KOPT-K1 (cell line): ENCODE measurements at regions not wholly inside any gene's neighbourhood (a gene's known extent, or its start where the extent isn't known, plus 50 kb on each side); places are given as distances from the start of the nearest gene placed in this dataset.
"Not testable (repeated sequence)": the region's sequence is repeated elsewhere in the genome, so short reads cannot be mapped to it uniquely, and the experiment has no call there.

ENCODE experiments used
- H3K27ac ChIP-seq: fragments of 200-600 bp; sonication (generic); 2 replicates; pipeline ENCODE4 v1.5.1; 2016; ENCODE audit warnings: antibody characterized with exemption, mild to moderate bottlenecking, low read depth, low read length; ENCODE audit not compliant: poor library complexity, severe bottlenecking
- H3K36me3 ChIP-seq: fragments of 200-600 bp; sonication (generic); 2 replicates; pipeline ENCODE4 v1.5.1; 2017; ENCODE audit warnings: antibody characterized with exemption, mild to moderate bottlenecking, low read length, moderate library complexity; ENCODE audit not compliant: insufficient read depth
- H3K9me3 ChIP-seq: fragments of 200-600 bp; sonication (generic); 2 replicates; pipeline ENCODE4 v1.5.1; 2017; ENCODE audit warnings: antibody characterized with exemption, low read length, mild to moderate bottlenecking; ENCODE audit not compliant: insufficient read depth, poor library complexity, severe bottlenecking

- Histone ChIP-seq H3K9me3 (no peaks in the 10 kb centered on the region), H3K36me3 (no peaks in the 10 kb centered on the region), H3K27ac (no peak overlapping the region)
These were observed 136.9 kb downstream of the SKIDA1 start for GRCh38 chr10:21388589-21388988.

GRCh38 chr10:21387868-21388267 is 137.6 kb downstream of the SKIDA1 start:
- no peaks in the 10 kb centered on the region for H3K9me3 ChIP-seq

GRCh38 chr10:21385996-21386585 is 139.4 kb downstream of the SKIDA1 start:
- H3K27ac ChIP-seq, result no peak overlapping the region
- H3K9me3 ChIP-seq, result no peaks in the 10 kb centered on the region
- H3K36me3 ChIP-seq, result no peaks in the 10 kb centered on the region

More at GRCh38 chr10:21387868-21388267, 137.6 kb downstream of the SKIDA1 start:
- no peak overlapping the region for H3K27ac ChIP-seq
- H3K36me3 ChIP-seq, result no peaks in the 10 kb centered on the region

GRCh38 chr10:21385536-21385935 is 139.9 kb downstream of the SKIDA1 start:
- Histone ChIP-seq H3K36me3 (no peaks in the 10 kb centered on the region), H3K9me3 (no peaks in the 10 kb centered on the region), H3K27ac (no peak overlapping the region)

- no peak overlapping the region for H3K27ac ChIP-seq
These were observed 146.3 kb downstream of the SKIDA1 start for GRCh38 chr10:21379143-21379542.

GRCh38 chr10:21375274-21375673 is 150.2 kb downstream of the SKIDA1 start:
- not testable (repeated sequence) for H3K9me3 ChIP-seq, H3K27ac ChIP-seq, H3K36me3 ChIP-seq

More at GRCh38 chr10:21379143-21379542, 146.3 kb downstream of the SKIDA1 start:
- no peaks in the 10 kb centered on the region for H3K36me3 ChIP-seq
- no peaks in the 10 kb centered on the region for H3K9me3 ChIP-seq

GRCh38 chr10:21373881-21374280 is 151.6 kb downstream of the SKIDA1 start:
- H3K9me3 ChIP-seq, H3K36me3 ChIP-seq: not testable (repeated sequence)
- H3K27ac ChIP-seq, result peak overlapping the region; percentile 67

- Histone ChIP-seq H3K27ac (peak overlapping the region; percentile 67), H3K9me3 (no peaks in the 10 kb centered on the region), H3K36me3 (no peaks in the 10 kb centered on the region)
These were observed 152.7 kb downstream of the SKIDA1 start for GRCh38 chr10:21372651-21373410.

- Histone ChIP-seq H3K27ac (no peak overlapping the region), H3K36me3 (no peaks in the 10 kb centered on the region), H3K9me3 (no peaks in the 10 kb centered on the region)
These were observed 155.8 kb downstream of the SKIDA1 start for GRCh38 chr10:21369697-21370096.

GRCh38 chr10:21368728-21369425 is 156.6 kb downstream of the SKIDA1 start:
- no peaks in the 10 kb centered on the region for H3K9me3 ChIP-seq
- no peak overlapping the region for H3K27ac ChIP-seq
- H3K36me3 ChIP-seq, result no peaks in the 10 kb centered on the region

GRCh38 chr10:21368022-21368582 is 157.4 kb downstream of the SKIDA1 start:
- H3K36me3 ChIP-seq, result no peaks in the 10 kb centered on the region
- H3K9me3 ChIP-seq, result no peaks in the 10 kb centered on the region
- H3K27ac ChIP-seq, result no peak overlapping the region

GRCh38 chr10:21366108-21366507 is 159.4 kb downstream of the SKIDA1 start:
- H3K27ac ChIP-seq, H3K36me3 ChIP-seq, H3K9me3 ChIP-seq: not testable (repeated sequence)

- H3K27ac ChIP-seq, result no peak overlapping the region
- no peaks in the 10 kb centered on the region for H3K36me3 ChIP-seq
- no peaks in the 10 kb centered on the region for H3K9me3 ChIP-seq
These were observed 161.0 kb downstream of the SKIDA1 start for GRCh38 chr10:21364196-21365114.

- H3K9me3 ChIP-seq, result no peaks in the 10 kb centered on the region
- H3K27ac ChIP-seq, result no peak overlapping the region
- no peaks in the 10 kb centered on the region for H3K36me3 ChIP-seq
These were observed 161.8 kb downstream of the SKIDA1 start for GRCh38 chr10:21363731-21364104.
